ENCODE measurements at regions not wholly inside any gene's neighbourhood (a gene's known extent, or its start where the extent isn't known, plus 50 kb on each side); places are given as distances from the start of the nearest gene placed in this dataset.

- TF ChIP-seq REST (IDR thresholded peaks at IDR 0.05; ENCODE audit: insufficient read depth in 1 of 2, low read depth in 2 of 2, low read length in 2 of 2) (no peak), SIN3A (IDR thresholded peaks at IDR 0.05; ENCODE audit: borderline replicate concordance, insufficient read depth, low read length) (no peak), TAF1 (IDR thresholded peaks at IDR 0.05; ENCODE audit: borderline replicate concordance, insufficient read depth, low read length) (no peak), POLR2AphosphoS5 (IDR thresholded peaks at IDR 0.05; ENCODE audit: low read depth, low read length) (no peak)
These were observed 821.1 kb upstream of the EEF2KMT start for GRCh38 chr16:5918567-5919130.
